Gastrocnemius medialis (tissue), 4 donors: ENCODE measurements at regions not wholly inside any gene's neighbourhood (a gene's known extent, or its start where the extent isn't known, plus 50 kb on each side); places are given as distances from the start of the nearest gene placed in this dataset.

ENCODE experiments used
- ATAC-seq, 2 donors: fragments of 150-250 bp; one replicate each; pipeline ENCODE4 v1.9.1; 2016
- DNase-seq, 2 donors: peaks; one replicate each; pipeline ENCODE4 v3.0.0-alpha.2; 2019
- H3K27ac ChIP-seq, 4 donors: fragments of 200-600 bp; sonication (generic); 1 replicate in 1 of 4; 2 replicates in 3 of 4; pipeline ENCODE4 v1.5.1; 2016 to 2018; ENCODE audit warnings: mild to moderate bottlenecking in 2 of 4, moderate library complexity in 1 of 4
- H3K27me3 ChIP-seq, 3 donors: fragments of 200-600 bp; sonication (generic) in 2 of 3; 1 replicate in 1 of 3; 2 replicates in 2 of 3; pipeline versions ENCODE4 v1.5.1 to v1.6.0; 2016 to 2019; ENCODE audit warnings: mild to moderate bottlenecking in 1 of 3, moderate library complexity in 1 of 3
- H3K36me3 ChIP-seq, 2 donors: fragments of 200-600 bp; sonication (generic) in 1 of 2; one replicate each; pipeline ENCODE4 v1.5.1; 2017 to 2018
- H3K4me1 ChIP-seq, 2 donors: fragments of 200-600 bp; sonication (generic) in 1 of 2; one replicate each; pipeline ENCODE4 v1.5.1; 2016 to 2017; ENCODE audit warnings: mild to moderate bottlenecking in 2 of 2
- H3K4me3 ChIP-seq, 4 donors: fragments of 200-600 bp; sonication (generic) in 3 of 4; 1 replicate in 1 of 4; 2 replicates in 3 of 4; pipeline ENCODE4 v1.5.1; 2016 to 2019; ENCODE audit warnings: mild to moderate bottlenecking in 2 of 4
- H3K9me3 ChIP-seq, 3 donors: fragments of 200-600 bp; sonication (generic) in 2 of 3; 1 replicate in 1 of 3; 2 replicates in 2 of 3; pipeline ENCODE4 v1.5.1; 2016 to 2019
- CTCF ChIP-seq, 5 experiments: fragments of 450-650 bp in 3 of 5; fragments of 200-600 bp in 2 of 5; sonication (generic) in 2 of 5; IDR thresholded peaks in 4 of 5; conservative IDR thresholded peaks in 1 of 5; 1 replicate in 4 of 5; 2 replicates in 1 of 5; pipeline ENCODE4 v1.5.1; 2016 to 2019; ENCODE audit warnings: antibody characterized with exemption in 5 of 5, mild to moderate bottlenecking in 3 of 5, moderate library complexity in 3 of 5
- POLR2A ChIP-seq, 2 donors: fragments of 450-650 bp; IDR thresholded peaks; one replicate each; pipeline ENCODE4 v1.6.1; 2017; ENCODE audit warnings: antibody characterized with exemption in 2 of 2, mild to moderate bottlenecking in 2 of 2, moderate library complexity in 2 of 2
- in situ Hi-C, 4 donors: fragments of 200-750 bp; cut with MboI; loops; one replicate each; pipeline versions ENCODE4 v1.15.0 to v1.8.0; 2017; ENCODE audit warnings: low sequenced_read_pairs in 4 of 4
- intact Hi-C: fragments of 100-400 bp; cut with DNase I; formaldehyde crosslinking; loops from one replicate; pipeline ENCODE4 v1.15.1; 2023; ENCODE audit warnings: low total_unique reads

- Histone ChIP-seq H3K4me1 (no peaks in the 10 kb centered on the region), H3K27me3 (no peaks in the 10 kb centered on the region), H3K4me3 (no peak overlapping the region), H3K9me3 (no peaks in the 10 kb centered on the region), H3K27ac (no peak overlapping the region), H3K36me3 (no peaks in the 10 kb centered on the region)
- no peak for DNase-seq
- in situ Hi-C loops, result no loop called here
- intact Hi-C loops, result no loop called here
- no peak for ATAC-seq
- TF ChIP-seq POLR2A (IDR thresholded peaks at IDR 0.05) (no peak), CTCF (IDR thresholded peaks at IDR 0.05 in 4 of 5, conservative IDR thresholded peaks at IDR 0.05 in 1 of 5) (no peak)
Measured at GRCh38 chr1:188364927-188365449, 1536.2 kb downstream of the PLA2G4A start.

- TF ChIP-seq CTCF (IDR thresholded peaks at IDR 0.05 in 4 of 5, conservative IDR thresholded peaks at IDR 0.05 in 1 of 5) (no peak), POLR2A (IDR thresholded peaks at IDR 0.05) (no peak)
- H3K27me3 ChIP-seq, result no peaks in the 10 kb centered on the region
- no peaks in the 10 kb centered on the region for H3K9me3 ChIP-seq
- DNase-seq (no peak), ATAC-seq (no peak)
- no peaks in the 10 kb centered on the region for H3K36me3 ChIP-seq
- H3K27ac ChIP-seq, result no peak overlapping the region
- H3K4me1 ChIP-seq, result no peaks in the 10 kb centered on the region
- intact Hi-C loops (no loop called here), in situ Hi-C loops (no loop called here)
- H3K4me3 ChIP-seq, result no peak overlapping the region
Measured at GRCh38 chr1:188365874-188366273, 1537.1 kb downstream of the PLA2G4A start.

- DNase-seq (no peak), ATAC-seq (no peak)
- in situ Hi-C loops, result no loop called here
- H3K4me1 ChIP-seq, result no peaks in the 10 kb centered on the region
- no peaks in the 10 kb centered on the region for H3K27me3 ChIP-seq
- intact Hi-C loops, result no loop called here
- H3K27ac ChIP-seq, result no peak overlapping the region
- no peaks in the 10 kb centered on the region for H3K9me3 ChIP-seq
- H3K36me3 ChIP-seq, result no peaks in the 10 kb centered on the region
- H3K4me3 ChIP-seq, result no peak overlapping the region
- no peak for TF ChIP-seq POLR2A (IDR thresholded peaks at IDR 0.05)
- no peak for TF ChIP-seq CTCF (IDR thresholded peaks at IDR 0.05 in 4 of 5, conservative IDR thresholded peaks at IDR 0.05 in 1 of 5)
Measured at GRCh38 chr1:188367661-188368060, 1538.9 kb downstream of the PLA2G4A start.

GRCh38 chr1:188371295-188371806 is 1542.6 kb downstream of the PLA2G4A start:
- ATAC-seq (no peak), DNase-seq (no peak)
- H3K36me3 ChIP-seq, result no peaks in the 10 kb centered on the region
- in situ Hi-C loops, result no loop called here
- intact Hi-C loops, result no loop called here
- no peak for TF ChIP-seq CTCF (IDR thresholded peaks at IDR 0.05 in 4 of 5, conservative IDR thresholded peaks at IDR 0.05 in 1 of 5)
- no peak for TF ChIP-seq POLR2A (IDR thresholded peaks at IDR 0.05)
- no peaks in the 10 kb centered on the region for H3K9me3 ChIP-seq
- no peak overlapping the region for H3K4me3 ChIP-seq
- no peaks in the 10 kb centered on the region for H3K4me1 ChIP-seq
- no peaks in the 10 kb centered on the region for H3K27me3 ChIP-seq
- H3K27ac ChIP-seq, result no peak overlapping the region

- Histone ChIP-seq H3K4me3 (no peak overlapping the region), H3K4me1 (no peaks in the 10 kb centered on the region), H3K9me3 (no peaks in the 10 kb centered on the region), H3K27ac (no peak overlapping the region), H3K27me3 (no peaks in the 10 kb centered on the region), H3K36me3 (no peaks in the 10 kb centered on the region)
- DNase-seq (no peak), ATAC-seq (no peak)
- TF ChIP-seq POLR2A (IDR thresholded peaks at IDR 0.05) (no peak), CTCF (IDR thresholded peaks at IDR 0.05 in 4 of 5, conservative IDR thresholded peaks at IDR 0.05 in 1 of 5) (no peak)
- intact Hi-C loops (no loop called here), in situ Hi-C loops (no loop called here)
Measured at GRCh38 chr1:188372821-188373220, 1544.1 kb downstream of the PLA2G4A start.
